DOHH2 (cell line): ENCODE measurements at regions not wholly inside any gene's neighbourhood (a gene's known extent, or its start where the extent isn't known, plus 50 kb on each side); places are given as distances from the start of the nearest gene placed in this dataset.

ENCODE experiments used
- H3F3A ChIP-seq: fragments of 200-600 bp; sonication (generic), shearing (Covaris generic); 2 replicates; pipeline ENCODE4 v1.6.0; 2016; ENCODE audit warnings: antibody characterized with exemption, mild to moderate bottlenecking; ENCODE audit not compliant: control insufficient read depth, insufficient read depth
- H3K27ac ChIP-seq: fragments of 200-600 bp; sonication (generic); 2 replicates; pipeline ENCODE4 v1.5.1; 2014; ENCODE audit warnings: low read depth, mild to moderate bottlenecking, low read length, moderate library complexity
- H3K27me3 ChIP-seq: fragments of 200-600 bp; sonication (generic); 2 replicates; pipeline ENCODE4 v1.6.1; 2014; ENCODE audit warnings: mild to moderate bottlenecking, low read length, mixed read lengths; ENCODE audit not compliant: control insufficient read depth
- H3K36me3 ChIP-seq: fragments of 200-600 bp; sonication (generic); 2 replicates; pipeline ENCODE4 v1.6.1; 2014; ENCODE audit warnings: mild to moderate bottlenecking, low read length, moderate library complexity, mixed read lengths; ENCODE audit not compliant: control insufficient read depth
- H3K4me1 ChIP-seq: fragments of 200-600 bp; sonication (generic); 2 replicates; pipeline ENCODE4 v1.6.1; 2014; ENCODE audit warnings: mild to moderate bottlenecking, low read length, mixed read lengths; ENCODE audit not compliant: control insufficient read depth
- H3K4me2 ChIP-seq: fragments of 200-600 bp; sonication (generic); 2 replicates; pipeline ENCODE4 v1.6.0; 2014; ENCODE audit warnings: mild to moderate bottlenecking, low read length, moderate library complexity
- H3K4me3 ChIP-seq: fragments of 200-600 bp; sonication (generic); 2 replicates; pipeline ENCODE4 v1.5.1; 2014; ENCODE audit warnings: mild to moderate bottlenecking, low read length, mixed read lengths
- H3K79me2 ChIP-seq: fragments of 200-600 bp; sonication (generic); 2 replicates; pipeline ENCODE4 v1.6.1; 2014; ENCODE audit warnings: mild to moderate bottlenecking, low read length, mixed read lengths; ENCODE audit not compliant: control insufficient read depth
- H3K9me2 ChIP-seq: fragments of 200-600 bp; sonication (generic); replicated peaks from 2 replicates; pipeline ENCODE4 v1.6.1; 2014; ENCODE audit warnings: mild to moderate bottlenecking, low read length, mixed read lengths; ENCODE audit not compliant: control insufficient read depth
- H3K9me3 ChIP-seq: fragments of 200-600 bp; sonication (generic); 2 replicates; pipeline ENCODE4 v1.6.1; 2014; ENCODE audit warnings: antibody characterized with exemption, low read length, mixed read lengths; ENCODE audit not compliant: control insufficient read depth, insufficient read depth
- H4K20me1 ChIP-seq: fragments of 200-600 bp; sonication (generic); 2 replicates; pipeline ENCODE4 v1.6.0; 2014; ENCODE audit warnings: low read depth, mild to moderate bottlenecking, antibody characterized with exemption, low read length, moderate library complexity; ENCODE audit not compliant: control insufficient read depth, insufficient read depth
- CTCF ChIP-seq: fragments of 200-600 bp; sonication (generic); IDR thresholded peaks from one replicate; pipeline ENCODE4 v1.5.1; 2014; ENCODE audit warnings: antibody characterized with exemption, mild to moderate bottlenecking, low read depth, low read length; ENCODE audit not compliant: poor library complexity, severe bottlenecking
- EZH2phosphoT487 ChIP-seq: fragments of 200-600 bp; sonication (generic); IDR thresholded peaks from 2 replicates; pipeline ENCODE4 v1.6.1; 2017; ENCODE audit warnings: borderline replicate concordance, mild to moderate bottlenecking, antibody characterized with exemption, low read length, moderate library complexity, mixed read lengths

- TF ChIP-seq EZH2phosphoT487 (no peak), CTCF (no peak)
- Histone ChIP-seq H3K4me1 (no peaks in the 10 kb centered on the region), H3K4me3 (no peak overlapping the region), H3K9me2 (0 out of 2 replicates have a peak, but pooled peaks cover 3% of the 10 kb centered on the region), H3K27me3 (no peaks in the 10 kb centered on the region), H3K36me3 (no peaks in the 10 kb centered on the region), H3K27ac (no peak overlapping the region), H3K79me2 (no peaks in the 10 kb centered on the region), H3K4me2 (no peak overlapping the region), H3F3A (no peaks in the 10 kb centered on the region), H3K9me3 (no peaks in the 10 kb centered on the region), H4K20me1 (no peaks in the 10 kb centered on the region)
Observed at GRCh38 chr10:61356354-61356753, 96.8 kb downstream of the TMEM26 start.

- H3K9me3 ChIP-seq = no peaks in the 10 kb centered on the region
- H3F3A ChIP-seq = no peaks in the 10 kb centered on the region
- H3K36me3 ChIP-seq = no peaks in the 10 kb centered on the region
- TF ChIP-seq EZH2phosphoT487 = no peak
- no peaks in the 10 kb centered on the region for H3K9me2 ChIP-seq
- no peaks in the 10 kb centered on the region for H3K27me3 ChIP-seq
- H3K4me3 ChIP-seq = no peak overlapping the region
- no peak overlapping the region for H3K4me2 ChIP-seq
- no peaks in the 10 kb centered on the region for H4K20me1 ChIP-seq
- no peaks in the 10 kb centered on the region for H3K4me1 ChIP-seq
- H3K27ac ChIP-seq = no peak overlapping the region
- H3K79me2 ChIP-seq = no peaks in the 10 kb centered on the region
Observed at GRCh38 chr10:61355211-61355610, 98.0 kb downstream of the TMEM26 start.

- no peak overlapping the region for H3K4me3 ChIP-seq
- no peak overlapping the region for H3K4me2 ChIP-seq
- no peaks in the 10 kb centered on the region for H3F3A ChIP-seq
- no peaks in the 10 kb centered on the region for H3K36me3 ChIP-seq
- H4K20me1 ChIP-seq = no peaks in the 10 kb centered on the region
- no peak overlapping the region for H3K27ac ChIP-seq
- TF ChIP-seq EZH2phosphoT487 (no peak), CTCF (no peak)
- H3K9me3 ChIP-seq = no peaks in the 10 kb centered on the region
- H3K4me1 ChIP-seq = no peaks in the 10 kb centered on the region
- no peaks in the 10 kb centered on the region for H3K27me3 ChIP-seq
- no peaks in the 10 kb centered on the region for H3K79me2 ChIP-seq
- no peaks in the 10 kb centered on the region for H3K9me2 ChIP-seq
Observed at GRCh38 chr10:61354401-61354975, 98.7 kb downstream of the TMEM26 start.

- Histone ChIP-seq H3K27me3 (no peaks in the 10 kb centered on the region), H3K4me1 (no peaks in the 10 kb centered on the region), H3K9me3 (no peaks in the 10 kb centered on the region), H3K4me2 (no peak overlapping the region), H3K4me3 (no peak overlapping the region), H3K36me3 (no peaks in the 10 kb centered on the region), H4K20me1 (no peaks in the 10 kb centered on the region), H3K79me2 (no peaks in the 10 kb centered on the region), H3F3A (no peaks in the 10 kb centered on the region), H3K27ac (no peak overlapping the region), H3K9me2 (no peaks in the 10 kb centered on the region)
- TF ChIP-seq CTCF = no peak
- no peak for TF ChIP-seq EZH2phosphoT487
Observed at GRCh38 chr10:61350794-61351193, 102.4 kb downstream of the TMEM26 start.
